ENCODE measurements at regions not wholly inside any gene's neighbourhood (a gene's known extent, or its start where the extent isn't known, plus 50 kb on each side); places are given as distances from the start of the nearest gene placed in this dataset.

DNA sequence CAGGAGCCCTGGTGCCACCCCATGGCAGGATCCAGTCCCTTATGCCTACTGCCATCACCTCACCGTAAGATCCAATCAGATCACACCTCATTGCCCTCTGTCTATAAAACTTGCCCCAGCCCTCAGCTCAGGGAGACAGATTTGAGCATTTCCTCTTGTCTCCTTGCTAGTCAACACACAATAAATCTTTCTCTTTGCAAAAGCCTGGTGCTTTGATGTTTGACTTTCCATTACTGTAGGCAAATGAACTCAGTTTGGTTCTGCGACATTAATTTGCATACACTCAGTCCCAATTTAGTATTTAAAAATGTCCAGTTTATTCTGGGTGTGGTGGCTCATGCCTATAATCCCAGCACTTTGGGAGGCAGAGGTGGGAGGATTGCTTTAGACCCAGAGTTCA is 188.4 kb downstream of the AEBP2 start:
- DNase-seq = no peak

DNA sequence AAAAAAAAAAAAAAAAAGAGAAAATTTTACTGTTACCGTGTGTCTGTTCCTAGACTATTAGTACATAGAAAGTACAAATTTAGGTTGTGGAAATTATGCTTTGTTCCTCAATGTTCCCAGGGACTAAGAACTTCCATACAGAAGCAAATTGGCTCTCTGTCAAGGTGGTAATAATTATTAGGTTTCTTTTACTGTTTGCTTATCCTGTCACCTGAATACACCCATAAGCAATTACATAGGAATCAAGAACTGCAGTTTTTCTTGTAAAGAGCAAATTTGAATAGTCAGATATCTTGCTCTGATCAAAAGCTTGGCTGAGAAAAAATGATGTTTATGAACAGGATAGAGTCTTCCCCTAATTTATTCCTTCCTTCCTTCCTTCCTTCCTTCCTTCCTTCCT is 191.2 kb downstream of the AEBP2 start:
- DNase-seq = no peak

DNA sequence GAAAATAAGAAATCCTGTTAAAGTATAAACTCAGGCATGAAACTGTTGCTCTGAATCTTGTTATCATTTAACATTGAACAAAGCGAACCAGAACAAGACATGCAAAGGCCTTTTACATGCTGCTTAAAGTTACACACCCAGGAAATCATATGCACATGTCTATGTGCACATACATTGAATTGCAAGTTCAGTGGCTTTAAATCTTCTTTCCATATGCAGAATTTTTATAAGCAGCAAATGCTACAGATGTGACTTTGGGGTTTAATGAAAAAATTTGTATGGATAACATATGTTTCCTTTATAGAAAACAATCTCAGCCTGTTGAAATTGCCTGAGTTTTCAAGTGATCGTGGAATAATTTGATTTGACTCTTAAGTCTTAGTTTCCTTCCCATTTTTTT is 193.9 kb downstream of the AEBP2 start:
- no peak for DNase-seq

DNA sequence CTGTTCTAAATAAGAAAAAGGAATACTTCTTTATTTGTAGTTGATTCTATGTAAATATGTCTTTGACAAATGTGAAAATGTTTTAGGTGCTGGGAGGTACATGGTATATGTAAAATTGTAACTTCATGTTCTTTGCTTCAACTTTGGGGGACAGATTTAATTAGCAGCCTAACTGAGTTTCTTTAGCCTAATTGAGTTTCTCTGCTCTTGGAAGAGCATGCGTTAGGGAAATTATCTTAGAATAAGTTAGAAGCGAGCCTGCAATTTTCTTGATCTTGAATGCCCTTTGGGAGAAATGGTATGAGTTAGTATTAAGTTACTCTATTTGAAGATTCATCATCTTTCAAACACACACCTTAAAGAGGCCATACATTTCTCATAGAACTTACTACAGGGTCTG is 194.3 kb downstream of the AEBP2 start:
- no peak for DNase-seq

DNA sequence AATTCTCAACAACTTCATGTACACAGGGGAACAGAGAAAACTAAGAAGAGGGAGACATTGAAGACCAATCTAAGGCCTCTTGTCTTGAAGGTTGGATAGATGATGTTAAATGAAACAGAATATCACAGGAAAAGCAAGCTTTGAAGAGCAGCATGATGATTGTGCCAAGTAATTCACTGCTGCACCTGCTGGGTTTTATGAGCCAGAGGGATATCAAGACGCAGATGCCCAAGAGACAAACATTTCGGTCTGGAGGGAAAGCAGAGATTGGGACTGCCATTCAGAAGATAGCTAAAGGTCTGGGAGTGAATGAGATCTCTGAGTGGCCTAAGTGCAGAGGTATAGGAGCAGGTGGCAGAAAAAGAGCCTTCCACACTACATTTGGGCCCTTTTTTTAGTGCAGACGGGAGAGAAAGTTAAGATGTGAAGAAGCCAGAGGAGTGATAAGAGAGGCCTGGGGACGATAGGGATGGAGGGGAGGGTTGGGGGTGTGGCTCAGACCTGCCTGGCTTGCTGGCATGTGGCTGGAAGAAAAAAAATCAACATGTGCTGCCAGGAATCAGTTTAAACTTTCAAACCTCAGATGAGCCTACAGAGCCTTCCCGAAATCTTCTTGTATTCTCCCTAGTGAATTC is 200.6 kb downstream of the AEBP2 start:
- no peak for DNase-seq

DNA sequence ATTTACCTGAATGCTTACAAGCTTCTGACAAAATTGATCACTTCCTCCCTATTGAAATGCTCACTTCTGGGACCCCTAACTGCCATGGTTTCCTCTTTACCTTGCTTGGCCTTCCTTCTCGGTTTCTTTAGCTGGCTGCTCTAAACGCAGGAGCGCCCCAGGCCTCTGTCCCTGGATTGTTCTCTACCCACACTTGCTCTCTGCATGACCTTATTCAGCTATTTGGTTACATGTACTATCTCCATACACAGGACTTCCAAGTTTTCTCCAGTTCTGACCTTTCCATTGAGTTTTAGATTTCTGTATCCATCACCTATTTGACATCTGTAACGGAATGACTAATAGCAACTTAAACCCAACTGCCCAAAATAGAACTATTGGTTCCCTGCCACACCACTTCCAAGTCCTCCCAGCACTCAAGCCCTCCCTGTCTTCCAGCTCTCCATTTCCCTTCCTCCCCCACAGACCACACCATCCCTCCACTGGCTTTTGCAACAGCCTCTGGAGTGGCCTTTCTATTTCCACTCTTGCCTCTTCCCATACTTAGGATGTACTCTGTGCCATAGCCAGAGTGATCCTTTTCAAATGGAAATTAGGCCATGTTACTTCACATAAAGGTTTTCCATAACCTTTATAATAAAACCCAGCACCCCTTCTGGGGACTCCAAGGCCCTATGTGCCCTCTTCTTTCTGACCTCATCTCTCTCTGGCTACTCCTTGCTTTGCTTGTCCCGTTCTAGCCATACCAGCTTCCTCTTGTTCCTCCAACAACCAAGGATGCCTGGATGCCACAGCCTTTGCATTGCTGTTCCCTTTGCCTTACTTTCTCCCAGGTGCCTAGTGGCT is 202.2 kb downstream of the AEBP2 start:
- no peak for DNase-seq

DNA sequence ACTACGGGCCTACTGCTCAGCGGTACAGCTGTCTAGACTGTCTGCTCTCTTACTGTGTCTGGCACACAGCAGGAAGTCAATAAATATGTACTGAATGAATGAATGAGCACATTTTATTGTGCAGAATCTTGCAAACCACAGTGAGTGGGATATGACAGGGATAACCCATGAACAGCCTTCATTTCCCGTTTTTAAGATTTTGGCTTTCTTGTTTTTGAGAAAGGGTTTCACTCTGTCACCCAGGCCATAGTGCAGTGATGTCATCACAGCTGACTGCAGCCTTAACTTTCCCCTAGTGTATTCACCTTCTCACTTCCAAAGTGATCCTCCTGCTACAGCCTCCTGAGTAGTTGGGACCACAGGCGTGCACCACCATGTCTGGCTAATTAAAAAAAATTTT is 203.1 kb downstream of the AEBP2 start:
- no peak for DNase-seq

DNA sequence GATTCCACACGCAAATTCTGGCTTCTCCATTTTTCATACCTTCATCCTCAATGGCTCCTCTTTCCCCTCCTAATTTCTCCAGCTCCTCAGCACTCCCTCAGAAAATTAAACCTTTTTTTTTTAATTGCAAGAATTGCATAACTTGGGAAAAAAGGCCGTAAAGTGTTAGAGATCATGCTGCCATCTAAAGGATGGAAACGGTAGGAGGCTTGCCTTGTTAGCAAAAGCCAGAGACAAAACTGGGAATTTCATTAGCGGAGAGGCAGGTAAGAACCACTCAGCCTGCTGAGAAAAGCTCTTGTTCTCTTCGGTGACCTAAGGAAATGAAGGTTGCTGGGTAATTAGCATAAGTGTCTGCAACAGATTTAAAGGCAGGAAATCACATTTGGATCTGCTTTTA is 204.3 kb downstream of the AEBP2 start:
- no peak for DNase-seq

DNA sequence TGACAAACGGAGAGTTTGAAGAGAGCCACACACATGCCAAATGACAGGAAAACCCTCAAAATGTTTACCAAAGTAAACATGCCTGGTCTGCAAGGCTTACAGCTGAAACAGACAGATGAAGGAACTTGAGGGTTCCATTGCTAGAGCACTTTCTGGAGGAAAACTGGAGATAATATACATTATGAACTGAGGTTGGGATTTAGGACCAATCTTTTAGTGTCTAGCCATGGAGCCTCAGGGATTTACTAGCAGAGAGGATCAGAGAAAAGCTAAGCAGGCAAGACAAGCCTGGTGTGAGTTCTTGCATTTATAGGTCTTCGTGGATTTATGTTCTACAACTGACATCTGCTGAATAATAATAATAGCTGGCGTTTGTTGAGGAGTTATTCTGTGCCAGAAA is 205.3 kb downstream of the AEBP2 start:
- no peak for DNase-seq

DNA sequence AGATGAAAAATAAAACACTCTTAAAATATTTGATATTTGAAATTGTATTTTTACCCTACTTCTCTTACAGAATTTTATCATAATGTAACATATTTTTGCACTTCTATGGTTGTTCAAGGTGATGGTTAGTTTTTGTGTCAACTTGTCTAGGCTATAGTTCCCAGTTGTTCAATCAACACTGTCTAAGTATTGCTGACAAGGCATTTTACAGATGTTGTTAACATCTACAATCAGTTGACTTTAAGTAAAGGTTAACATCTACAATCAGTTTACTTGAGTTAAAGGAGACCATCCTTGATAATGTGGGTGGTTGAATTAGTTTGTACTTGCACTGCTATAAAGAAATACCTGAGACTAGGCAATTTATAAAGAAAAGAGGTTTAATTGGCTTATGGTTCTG is 206.5 kb downstream of the AEBP2 start:
- no peak for DNase-seq

DNA sequence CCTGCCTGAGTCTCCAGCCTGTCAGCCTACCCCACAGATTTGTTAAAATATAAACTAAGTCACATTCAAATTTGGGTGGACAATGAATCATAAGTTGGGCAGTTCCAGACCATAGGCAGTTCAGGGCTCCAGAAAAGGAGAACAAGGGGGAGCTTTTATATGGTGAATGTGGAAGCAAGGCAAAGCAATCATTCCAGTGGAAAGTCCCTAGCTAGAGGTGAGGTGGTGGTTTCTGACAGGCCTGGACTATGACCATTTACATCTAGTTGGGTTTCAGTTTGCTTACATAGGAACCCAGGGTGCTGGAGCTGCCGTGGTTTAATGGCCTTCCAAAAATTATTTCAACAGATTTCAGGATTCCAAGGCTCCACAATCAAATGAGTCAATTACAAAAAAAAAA is 207.3 kb downstream of the AEBP2 start:
- no peak for DNase-seq

DNA sequence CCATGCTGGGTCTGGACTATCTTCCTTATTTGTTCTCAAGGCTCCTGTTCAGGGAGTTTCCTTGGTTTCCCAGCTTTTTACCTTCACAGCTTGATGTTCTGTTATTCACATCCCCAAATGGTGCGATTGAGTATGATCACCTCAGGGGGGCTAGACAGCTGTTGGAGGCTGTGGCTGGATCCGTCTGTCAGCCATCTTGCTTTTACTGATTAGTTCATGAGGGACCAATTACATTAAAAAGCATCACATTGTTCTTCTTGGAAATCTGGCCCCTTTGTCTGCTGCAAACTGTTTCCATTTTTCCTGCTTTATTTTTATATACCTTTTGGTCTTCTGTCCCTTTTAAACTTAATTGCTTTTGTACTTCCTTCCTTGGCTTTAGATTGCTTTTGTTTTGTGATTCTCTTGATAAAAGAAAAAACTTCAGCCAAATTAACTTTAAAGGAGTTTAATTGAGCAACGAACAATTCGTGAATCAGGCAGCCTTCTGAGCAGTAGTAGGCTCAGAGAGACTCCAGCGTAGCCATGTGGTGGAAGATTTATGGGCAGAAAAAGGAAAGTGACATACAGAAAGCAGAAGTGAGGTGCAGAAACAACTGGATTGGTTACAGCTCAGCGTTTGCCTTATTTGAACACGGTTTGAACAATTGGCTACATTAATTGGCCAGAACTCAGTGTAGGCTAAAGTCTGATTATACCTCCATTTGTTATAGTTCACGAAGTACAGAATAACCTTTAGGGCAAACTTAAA is 208.7 kb downstream of the AEBP2 start:
- DNase-seq = no peak

DNA sequence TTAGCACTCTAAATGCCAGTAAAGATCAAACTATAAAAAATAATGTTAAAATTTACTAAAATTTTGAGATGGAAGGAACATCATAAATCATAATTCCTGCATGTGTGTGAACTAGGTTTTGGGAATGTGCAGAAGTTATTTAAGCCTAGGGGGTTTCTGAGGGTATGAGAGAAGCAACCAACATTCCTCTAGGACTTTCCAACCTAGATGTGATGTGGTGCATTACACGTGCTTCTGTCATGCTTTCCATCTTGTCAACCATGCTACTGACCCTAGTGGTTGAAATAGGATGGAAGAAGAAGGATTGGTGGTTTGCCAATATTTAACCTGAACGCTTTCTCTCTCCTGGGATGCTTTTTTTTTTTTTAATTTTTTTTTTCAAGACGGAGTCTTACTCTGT is 209.3 kb downstream of the AEBP2 start:
- DNase-seq = no peak

DNA sequence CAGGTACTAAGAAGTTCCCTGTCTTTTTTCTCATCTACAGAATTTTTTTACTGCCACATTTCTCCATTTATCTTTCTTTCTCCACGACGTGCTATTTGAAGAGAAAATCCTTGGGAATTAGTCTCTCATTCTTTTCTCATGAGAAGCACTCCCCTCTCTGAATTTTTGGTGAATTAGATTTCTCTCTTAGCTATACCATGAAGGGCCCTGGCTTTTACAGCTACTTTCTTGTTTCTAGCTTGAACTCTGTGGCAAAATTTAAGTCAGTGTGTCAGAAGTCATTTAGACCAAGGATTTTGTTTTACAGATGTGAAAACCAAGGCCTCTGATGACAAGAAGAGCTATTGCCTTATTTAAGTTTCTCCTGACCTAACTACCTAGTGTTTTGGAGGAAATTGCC is 213.1 kb downstream of the AEBP2 start:
- no peak for DNase-seq

DNA sequence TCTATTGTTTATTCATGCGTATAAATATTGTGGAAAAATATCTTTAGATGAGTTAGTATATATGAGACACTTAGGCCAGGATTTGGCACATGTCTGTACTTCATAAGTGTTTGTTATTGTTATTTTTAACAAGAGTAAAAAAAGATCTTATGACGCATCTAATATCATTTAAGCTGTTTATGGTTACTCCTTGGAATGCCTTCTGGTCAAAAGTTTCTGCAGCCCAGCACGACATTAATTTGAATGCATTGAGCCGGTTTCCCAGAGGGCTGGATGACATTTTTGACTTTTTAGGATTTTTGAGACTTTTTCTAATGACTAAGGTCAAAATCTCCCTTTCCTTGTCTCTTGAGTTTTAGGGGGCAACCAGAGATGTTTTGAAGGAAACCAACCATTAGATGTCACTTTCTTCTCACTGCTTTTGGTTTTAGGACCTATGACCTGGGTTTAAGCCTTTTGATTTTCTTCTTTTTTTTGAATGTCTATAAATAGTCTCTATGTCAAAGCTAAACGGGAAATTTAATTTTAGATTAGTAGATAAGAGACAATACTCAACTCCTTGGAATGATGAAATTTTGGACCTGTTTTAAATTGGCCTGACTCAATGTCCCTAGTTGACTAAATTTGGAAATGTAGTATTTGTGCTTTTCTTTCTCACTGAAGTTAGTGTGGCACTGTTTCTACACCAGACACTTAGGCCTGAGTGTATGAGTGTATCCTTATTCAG is 215.5 kb downstream of the AEBP2 start:
- no peak for DNase-seq

DNA sequence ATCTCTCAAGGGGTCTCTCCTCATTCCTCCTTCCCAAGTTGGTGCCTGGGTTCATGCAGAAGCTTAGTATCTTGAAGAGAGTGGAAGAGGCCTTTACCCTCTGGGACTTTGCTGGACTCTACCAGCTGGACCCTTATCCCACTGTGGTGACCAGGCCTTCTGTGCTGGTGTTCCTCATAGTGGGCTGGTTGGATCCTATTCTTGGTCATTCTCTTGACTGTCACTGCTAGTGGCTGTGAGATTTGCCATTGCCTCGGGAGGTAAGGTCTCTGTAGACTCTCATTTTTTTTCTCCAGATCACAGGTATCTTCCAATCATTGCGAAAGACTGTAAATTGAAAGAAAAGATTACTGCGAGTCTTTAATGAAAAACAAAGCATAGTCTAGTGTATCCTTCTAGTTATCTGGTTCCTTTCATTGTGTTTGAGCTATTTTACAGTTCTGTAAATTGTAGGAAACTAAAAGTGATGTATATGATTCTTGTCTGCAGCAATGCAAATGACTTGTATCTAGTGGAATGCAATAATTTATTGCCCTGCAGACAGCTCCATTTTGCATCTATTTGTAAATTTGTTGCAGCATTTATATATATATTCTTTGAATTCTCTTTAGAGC is 217.9 kb downstream of the AEBP2 start:
- no peak for DNase-seq

DNA sequence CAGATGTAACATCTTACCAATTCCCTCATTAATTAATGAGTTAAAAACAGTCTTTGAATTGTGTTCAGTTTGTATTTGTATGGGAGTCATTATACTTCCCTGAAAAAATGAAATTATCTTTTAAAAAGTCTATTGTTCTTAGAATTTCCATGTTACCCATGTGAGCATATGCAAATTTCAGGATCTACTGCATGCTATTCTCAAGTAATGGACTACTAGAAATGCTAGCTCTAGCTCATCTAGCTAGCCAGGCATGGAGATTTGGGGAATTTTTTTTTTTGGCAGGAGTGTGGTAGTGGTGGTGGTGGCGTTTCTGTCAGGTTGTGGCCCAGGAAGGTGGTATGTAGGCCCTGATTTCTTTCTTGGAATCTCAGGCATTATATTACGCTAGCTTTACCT is 218.4 kb downstream of the AEBP2 start:
- no peak for DNase-seq

DNA sequence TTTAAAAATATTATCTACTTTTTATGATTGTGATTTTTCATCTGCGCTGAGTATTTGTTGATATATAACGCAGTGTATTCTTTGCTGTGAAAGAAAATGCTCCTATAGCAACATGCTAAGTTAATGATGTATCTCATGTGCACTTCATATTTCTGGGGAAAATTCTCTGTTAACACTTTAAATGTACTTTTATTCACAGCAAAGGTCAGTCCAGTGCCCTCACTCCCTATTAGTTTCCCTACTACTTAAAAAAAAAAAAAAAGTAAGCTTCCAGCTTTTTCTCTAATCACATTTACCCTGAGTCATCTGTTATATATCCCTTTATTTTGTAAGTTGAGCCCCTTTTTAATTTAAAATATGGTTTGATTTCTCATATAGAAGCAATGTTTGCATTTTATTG is 219.8 kb downstream of the AEBP2 start:
- DNase-seq = no peak

DNA sequence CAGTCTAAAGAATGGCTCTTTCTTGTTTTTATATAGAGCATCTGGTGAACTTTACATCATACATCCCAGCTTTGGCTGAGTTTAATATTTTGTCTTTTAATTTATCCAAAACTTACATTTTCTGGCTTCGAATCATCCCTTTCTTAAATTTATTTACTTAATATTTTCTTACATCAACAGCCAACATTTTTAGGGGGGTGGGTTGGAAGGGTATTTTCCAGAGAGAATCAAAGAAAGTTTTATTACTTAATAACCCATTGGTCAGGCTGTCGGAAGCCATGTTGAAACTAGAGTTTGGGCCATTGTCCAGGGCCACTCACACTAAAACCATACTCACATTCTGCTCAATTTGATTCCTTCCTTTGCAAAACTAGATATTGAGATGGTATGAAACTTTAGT is 220.2 kb downstream of the AEBP2 start:
- no peak for DNase-seq

DNA sequence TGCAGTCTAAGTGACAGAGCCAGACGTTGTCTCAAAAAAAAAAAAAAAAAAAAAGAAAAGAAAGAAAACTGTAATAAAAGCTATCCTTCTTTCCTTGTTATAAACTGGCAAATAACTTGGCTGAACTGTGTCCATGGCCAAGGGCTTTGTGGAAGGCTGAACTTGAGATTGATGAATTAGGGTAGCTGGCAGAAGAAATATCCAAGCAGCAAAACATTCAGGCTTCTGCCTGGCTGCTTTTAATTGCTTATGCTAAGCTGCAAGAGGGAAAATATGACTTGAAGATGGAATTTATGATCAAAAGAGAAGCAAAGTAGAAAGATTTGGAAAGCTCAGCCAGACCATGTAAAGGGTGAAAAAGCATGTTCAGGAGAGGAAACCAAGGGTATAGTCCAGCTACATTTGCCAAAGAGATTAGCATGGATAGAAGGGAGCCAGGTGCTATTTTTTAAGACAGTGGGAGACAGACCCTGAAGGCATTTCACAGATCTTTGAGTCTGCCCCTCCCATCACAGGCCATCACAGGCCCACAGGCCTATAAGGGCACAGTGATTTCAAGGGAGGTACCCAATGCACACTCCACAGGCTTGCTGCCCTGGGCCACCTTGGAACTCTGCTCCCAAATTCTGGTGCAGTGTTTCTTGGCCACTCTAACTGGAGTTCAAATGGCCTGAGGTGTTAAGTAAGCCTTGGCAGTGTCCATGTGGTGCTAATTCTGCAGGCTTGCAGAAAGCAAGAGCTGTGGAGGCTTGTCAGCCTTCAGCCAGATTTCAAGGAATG is 226.0 kb downstream of the AEBP2 start:
- DNase-seq = no peak

DNA sequence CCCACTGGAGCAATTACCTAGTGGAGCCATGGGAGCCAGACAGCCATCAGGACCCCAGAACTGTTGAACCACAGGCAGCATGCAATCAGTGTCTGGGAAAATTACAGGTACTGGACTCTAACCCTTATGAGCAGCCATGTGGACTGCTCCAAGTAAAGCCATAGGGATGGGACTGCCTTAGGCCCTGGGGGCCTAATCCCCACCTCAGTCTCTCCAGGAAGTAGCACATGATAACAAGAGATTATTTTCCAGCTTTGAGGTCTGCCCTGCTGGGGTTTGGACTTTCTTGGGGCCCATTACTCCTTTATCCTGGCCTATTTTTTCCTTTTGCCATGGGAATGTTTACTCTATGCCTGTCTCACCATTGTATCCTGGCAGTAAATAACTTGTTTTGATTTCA is 226.8 kb downstream of the AEBP2 start:
- DNase-seq = no peak

DNA sequence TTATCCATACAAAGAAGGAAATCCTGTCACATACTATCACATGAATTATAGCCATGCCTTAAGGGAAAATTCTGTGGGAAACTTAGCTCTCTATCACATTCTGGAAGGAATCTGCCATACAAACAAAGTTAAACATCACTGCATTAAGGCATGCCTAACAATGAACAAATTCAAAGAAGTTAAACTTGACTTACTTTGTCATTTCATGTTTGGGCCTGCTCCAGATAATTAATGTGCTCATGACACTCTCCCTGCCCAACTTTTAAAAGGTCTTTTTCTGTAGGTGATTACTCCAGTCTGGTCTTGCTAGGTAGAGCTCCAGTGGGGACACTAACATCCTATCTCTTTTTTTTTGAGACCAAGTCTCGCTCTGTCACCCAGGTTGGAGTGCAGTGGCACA is 230.5 kb downstream of the AEBP2 start:
- no peak for DNase-seq
